H1 (cell line): ENCODE measurements at regions not wholly inside any gene's neighbourhood (a gene's known extent, or its start where the extent isn't known, plus 50 kb on each side); places are given as distances from the start of the nearest gene placed in this dataset.

Experiments used
- CTCF ChIA-PET: fragments of 300-600 bp; sonication (Branson Sonifier 250); formaldehyde crosslinking; loops from one replicate; lab custom pipeline; 2021; ENCODE audit not compliant: partially characterized antibody; lab: Charles Lee
- POLR2A ChIA-PET: fragments of 300-600 bp; sonication (Branson Sonifier 250); formaldehyde crosslinking; loops from one replicate; lab custom pipeline; 2021; ENCODE audit warnings: inconsistent platforms; ENCODE audit not compliant: partially characterized antibody; lab: Charles Lee
- DNase-seq, 2 experiments: peaks; one replicate each; pipeline versions ENCODE4 v3.0.0 to v3.0.0-alpha.2; 2010 to 2022; ENCODE audit warnings: low spot score in 2 of 2, low read depth in 1 of 2, mixed read lengths in 1 of 2
- FAIRE-seq: peaks from 2 replicates; lab custom pipeline; 2011; peaks lifted over from hg19 to GRCh38; lab: Jason Lieb, UNC
- H2AFZ ChIP-seq: 2 replicates; pipeline ENCODE4 v1.8.1; 2012; ENCODE audit warnings: low read length, inconsistent platforms
- H2AK5ac ChIP-seq: 2 replicates; pipeline ENCODE4 v1.6.1; 2013; ENCODE audit warnings: low read depth, low read length
- H2BK120ac ChIP-seq: replicated peaks from 2 replicates; pipeline ENCODE3; 2013; ENCODE audit warnings: low read depth, low read length, inconsistent platforms
- H2BK12ac ChIP-seq: 2 replicates; pipeline ENCODE4 v1.6.1; 2013; ENCODE audit warnings: low read depth, low read length
- H2BK15ac ChIP-seq: 2 replicates; pipeline ENCODE4 v1.6.1; 2013; ENCODE audit warnings: low read length
- H2BK20ac ChIP-seq: 2 replicates; pipeline ENCODE4 v1.6.1; 2013; ENCODE audit warnings: low read length
- H2BK5ac ChIP-seq: 2 replicates; pipeline ENCODE4 v1.6.1; 2013; ENCODE audit warnings: low read depth, low read length
- H3K14ac ChIP-seq: 2 replicates; pipeline ENCODE4 v1.6.1; 2013; ENCODE audit warnings: inconsistent platforms; ENCODE audit not compliant: insufficient read length
- H3K18ac ChIP-seq: 2 replicates; pipeline ENCODE4 v1.6.1; 2013; ENCODE audit warnings: low read length; ENCODE audit errors: extremely low read depth
- H3K23ac ChIP-seq: 2 replicates; pipeline ENCODE4 v1.6.1; 2013; ENCODE audit warnings: inconsistent platforms; ENCODE audit not compliant: insufficient read length
- H3K23me2 ChIP-seq: 2 replicates; pipeline ENCODE4 v1.6.1; 2013; ENCODE audit warnings: low read depth, low read length
- H3K27ac ChIP-seq: 2 replicates; pipeline ENCODE4 v1.6.1; 2011; ENCODE audit warnings: low read depth, low read length, inconsistent platforms
- H3K27me3 ChIP-seq, 4 experiments: replicated peaks in 1 of 4; 1 replicate in 1 of 4; 2 replicates in 3 of 4; pipeline versions ENCODE4 v1.6.1 to v1.8.1; 2011 to 2013; ENCODE audit warnings: low read length in 3 of 4, mild to moderate bottlenecking in 3 of 4, inconsistent platforms in 2 of 4, mixed read lengths in 2 of 4, moderate library complexity in 1 of 4; ENCODE audit not compliant: control insufficient read depth in 3 of 4, insufficient read depth in 3 of 4; ENCODE audit errors: extremely low read depth in 1 of 4
- H3K36me3 ChIP-seq, 4 experiments: 2 replicates each; pipeline versions ENCODE4 v1.6.1 to v1.8.1; 2011 to 2013; ENCODE audit warnings: mild to moderate bottlenecking in 4 of 4, low read length in 3 of 4, moderate library complexity in 2 of 4, control low read depth in 1 of 4, inconsistent platforms in 1 of 4; ENCODE audit not compliant: insufficient read depth in 4 of 4, control insufficient read depth in 2 of 4
- H3K4ac ChIP-seq: replicated peaks from 2 replicates; pipeline ENCODE3; 2013; ENCODE audit warnings: low read length, low read depth, mixed read lengths, inconsistent platforms; ENCODE audit not compliant: insufficient read length
- H3K4me1 ChIP-seq, 4 experiments: replicated peaks in 1 of 4; 1 replicate in 1 of 4; 2 replicates in 3 of 4; pipeline versions ENCODE4 v1.6.1 to v1.8.1; 2011 to 2013; ENCODE audit warnings: low read length in 3 of 4, inconsistent platforms in 2 of 4, mixed read lengths in 1 of 4; ENCODE audit not compliant: insufficient read depth in 4 of 4, control insufficient read depth in 3 of 4
- H3K4me2 ChIP-seq, 2 experiments: 2 replicates each; pipeline versions ENCODE4 v1.6.1 to v1.8.1; 2011 to 2013; ENCODE audit warnings: low read depth in 2 of 2, low read length in 2 of 2, control low read depth in 1 of 2, inconsistent platforms in 1 of 2, mild to moderate bottlenecking in 1 of 2; ENCODE audit not compliant: insufficient read depth in 1 of 2
- H3K4me3 ChIP-seq, 4 experiments: fragments of 200-600, 300-600 bp in 1 of 4; sonication (generic), shearing (Covaris generic), sonication (Bioruptor Twin) in 1 of 4; 2 replicates each; pipeline versions ENCODE4 v1.5.1 to v1.8.1; 2011 to 2016; ENCODE audit warnings: low read length in 4 of 4, low read depth in 3 of 4, control low read depth in 2 of 4, inconsistent platforms in 2 of 4, mild to moderate bottlenecking in 2 of 4, mixed read lengths in 1 of 4, moderate library complexity in 1 of 4; ENCODE audit not compliant: insufficient read depth in 2 of 4; ENCODE audit errors: extremely low read depth in 1 of 4
- H3K56ac ChIP-seq: replicated peaks from 2 replicates; pipeline ENCODE3; 2013; ENCODE audit warnings: low read depth, mild to moderate bottlenecking, mixed read lengths, low read length, inconsistent platforms; ENCODE audit not compliant: insufficient read length
- H3K79me1 ChIP-seq: 2 replicates; pipeline ENCODE4 v1.6.1; 2013; ENCODE audit warnings: low read depth, low read length, control low read depth
- H3K79me2 ChIP-seq, 2 experiments: 2 replicates each; pipeline versions ENCODE4 v1.6.1 to v1.8.1; 2012 to 2013; ENCODE audit warnings: low read length in 2 of 2, mild to moderate bottlenecking in 2 of 2, inconsistent platforms in 1 of 2; ENCODE audit not compliant: insufficient read depth in 2 of 2, control insufficient read depth in 1 of 2
- H3K9ac ChIP-seq, 4 experiments: replicated peaks in 1 of 4; 1 replicate in 1 of 4; 2 replicates in 3 of 4; pipeline versions ENCODE4 v1.6.1 to v1.8.1; 2011 to 2013; ENCODE audit warnings: low read depth in 3 of 4, low read length in 3 of 4, control low read depth in 2 of 4, mild to moderate bottlenecking in 2 of 4, moderate library complexity in 2 of 4, inconsistent platforms in 1 of 4; ENCODE audit errors: extremely low read depth in 1 of 4
- H3K9me3 ChIP-seq, 2 experiments: 2 replicates each; pipeline versions ENCODE4 v1.6.1 to v1.8.1; 2012 to 2013; ENCODE audit warnings: mild to moderate bottlenecking in 2 of 2, moderate library complexity in 2 of 2, control low read depth in 1 of 2, inconsistent platforms in 1 of 2, low read depth in 1 of 2, low read length in 1 of 2, mixed read lengths in 1 of 2; ENCODE audit not compliant: insufficient read depth in 2 of 2
- H4K20me1 ChIP-seq, 2 experiments: replicated peaks in 1 of 2; 2 replicates each; pipeline versions ENCODE3 to v1.8.1; 2011 to 2013; ENCODE audit warnings: inconsistent platforms in 2 of 2, low read length in 2 of 2, mild to moderate bottlenecking in 1 of 2; ENCODE audit not compliant: insufficient read depth in 2 of 2, control insufficient read depth in 1 of 2
- H4K5ac ChIP-seq: 2 replicates; pipeline ENCODE4 v1.6.1; 2013; ENCODE audit warnings: low read length, low read depth, mixed read lengths, inconsistent platforms; ENCODE audit not compliant: insufficient read length
- H4K8ac ChIP-seq: 2 replicates; pipeline ENCODE4 v1.8.0; 2013; ENCODE audit warnings: mild to moderate bottlenecking, moderate library complexity, low read length, inconsistent platforms; ENCODE audit not compliant: insufficient read depth; ENCODE audit errors: extremely low read depth
- H4K91ac ChIP-seq: replicated peaks from 2 replicates; pipeline ENCODE3; 2013; ENCODE audit warnings: low read length, mixed read lengths, inconsistent platforms; ENCODE audit not compliant: insufficient read length
- CEBPB ChIP-seq: IDR thresholded peaks from 2 replicates; pipeline ENCODE4 v1.6.1; 2012; ENCODE audit warnings: low read depth, low read length
- CTCF ChIP-seq, 3 experiments: IDR thresholded peaks; 1 replicate in 2 of 3; 2 replicates in 1 of 3; pipeline versions ENCODE4 v1.5.1 to v1.6.1; 2011; ENCODE audit warnings: low read length in 3 of 3, mild to moderate bottlenecking in 3 of 3, inconsistent platforms in 2 of 3, low read depth in 1 of 3, moderate library complexity in 1 of 3; ENCODE audit not compliant: insufficient read depth in 1 of 3; ENCODE audit errors: control extremely low read depth in 1 of 3
- HDAC2 ChIP-seq, 2 experiments: fragments of 300-600 bp in 1 of 2; sonication (generic) in 1 of 2; IDR thresholded peaks; 2 replicates each; pipeline ENCODE4 v1.6.1; 2011 to 2012; ENCODE audit warnings: low read depth in 2 of 2, low read length in 2 of 2, mild to moderate bottlenecking in 2 of 2, moderate library complexity in 2 of 2, borderline replicate concordance in 1 of 2, inconsistent platforms in 1 of 2
- KDM1A ChIP-seq: fragments of 200-600, 300-600 bp; sonication (generic); IDR thresholded peaks from 2 replicates; pipeline ENCODE4 v1.7.1; 2016; ENCODE audit warnings: mild to moderate bottlenecking, low read length, borderline replicate concordance
- KDM5A ChIP-seq: fragments of 200-600 bp; IDR thresholded peaks from 2 replicates; pipeline ENCODE4 v1.7.1; 2012; ENCODE audit warnings: mild to moderate bottlenecking, low read length, inconsistent platforms, mixed read lengths
- PHF8 ChIP-seq: fragments of 200-600 bp; sonication (generic); conservative IDR thresholded peaks from 2 replicates; pipeline ENCODE4 v1.7.1; 2012; ENCODE audit warnings: low read depth, mild to moderate bottlenecking, inconsistent platforms, low read length, moderate library complexity
- RAD21 ChIP-seq, 2 experiments: IDR thresholded peaks in 1 of 2; conservative IDR thresholded peaks in 1 of 2; 2 replicates each; pipeline ENCODE4 v1.6.1; 2011; ENCODE audit warnings: low read depth in 2 of 2, low read length in 2 of 2, improper control_type of control experiment in 1 of 2, inconsistent platforms in 1 of 2, mild to moderate bottlenecking in 1 of 2, moderate library complexity in 1 of 2
- SIRT6 ChIP-seq: IDR thresholded peaks from one replicate; pipeline ENCODE4 v1.7.1; 2012; ENCODE audit warnings: low read length, inconsistent platforms
- SRF ChIP-seq: IDR thresholded peaks from 2 replicates; pipeline ENCODE4 v1.6.1; 2011; ENCODE audit warnings: mild to moderate bottlenecking, low read depth, low read length, moderate library complexity
- TAF1 ChIP-seq: IDR thresholded peaks from 2 replicates; pipeline ENCODE4 v1.6.1; 2011; ENCODE audit warnings: mild to moderate bottlenecking, low read depth, low read length
- TBP ChIP-seq: IDR thresholded peaks from 2 replicates; pipeline ENCODE4 v1.6.1; 2011; ENCODE audit warnings: low read depth, low read length, improper control_type of control experiment
- WGBS, 2 experiments: shearing (Covaris generic) in 1 of 2; methylation state at CpG; one replicate each; pipeline versions ENCODE4 v1.1.6 to v1.1.7; 2013 to 2015; ENCODE audit warnings: low lambda C conversion rate in 2 of 2, mixed read lengths in 2 of 2, inconsistent platforms in 1 of 2, low coverage in 1 of 2, missing lambda C conversion rate in 1 of 2; ENCODE audit not compliant: insufficient replicate concordance in 2 of 2, insufficient coverage in 1 of 2, insufficient read length in 1 of 2; ENCODE audit errors: extremely low coverage in 1 of 2, missing lambda C conversion rate in 1 of 2; 5-methylcytosine and 5-hydroxymethylcytosine counted together
- TF ChIP-seq, protein P1 (sequence below): IDR thresholded peaks from 2 replicates; pipeline ENCODE4 v1.6.1; 2012; ENCODE audit warnings: inconsistent platforms

DNA sequence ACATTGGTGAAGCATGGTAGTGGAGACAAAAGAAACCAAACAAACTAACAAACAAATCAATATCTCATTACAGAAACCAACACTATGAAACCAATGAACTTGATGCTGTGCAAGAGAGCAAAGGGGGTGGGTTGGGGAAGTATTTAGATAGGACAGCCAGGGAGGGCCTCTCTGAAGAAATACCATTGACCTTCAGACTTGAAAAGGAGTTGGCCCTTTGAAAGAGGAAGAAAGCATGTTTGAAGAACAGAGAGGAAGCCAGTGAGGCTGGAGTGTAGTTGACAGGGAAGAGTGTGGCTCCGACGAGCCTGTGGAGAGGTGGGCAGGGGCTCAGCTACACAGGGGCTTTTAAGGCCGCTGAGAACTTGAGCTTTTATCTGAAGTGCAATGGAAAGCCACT lies 151.0 kb upstream of the GATA6 start:
- H4K91ac ChIP-seq = no peak overlapping the region
- 0 out of 2 replicates have a peak overlapping the region, but pooled peaks have one; percentile 2 for H2AFZ ChIP-seq
- H2BK5ac ChIP-seq = no peak overlapping the region
- no peak overlapping the region for H3K14ac ChIP-seq
- no peak overlapping the region for H4K5ac ChIP-seq
- H3K23me2 ChIP-seq = no peaks in the 10 kb centered on the region
- no peak overlapping the region for H3K4me2 ChIP-seq
- FAIRE-seq (no peak), DNase-seq (no peak)
- no peaks in the 10 kb centered on the region for H3K79me1 ChIP-seq
- no peak overlapping the region for H3K56ac ChIP-seq
- H3K9ac ChIP-seq = no peak overlapping the region
- H3K4me3 ChIP-seq = no peak overlapping the region
- H3K27ac ChIP-seq = no peak overlapping the region
- no peaks in the 10 kb centered on the region for H3K4me1 ChIP-seq
- H3K27me3 ChIP-seq = no peaks in the 10 kb centered on the region
- no peak overlapping the region for H2BK120ac ChIP-seq
- CTCF ChIA-PET = interaction anchor here (1.2 to 7.5 kb wide), 2 partner anchors 12 to 20 kb away, joined by 3 to 29 read pairs; no protein-coding TSS in a partner anchor
- H2BK15ac ChIP-seq = no peak overlapping the region
- no peaks in the 10 kb centered on the region for H3K9me3 ChIP-seq
- H2BK20ac ChIP-seq = no peak overlapping the region
- no peaks in the 10 kb centered on the region for H4K20me1 ChIP-seq
- H3K79me2 ChIP-seq = no peaks in the 10 kb centered on the region
- H3K23ac ChIP-seq = no peak overlapping the region
- WGBS, 2 experiments = 98% methylated on average over 3 of the region's 3 CpGs; no CpG with 5 or more reads in 1 of the 2 experiments
- no peak overlapping the region for H4K8ac ChIP-seq
- no peak overlapping the region for H3K18ac ChIP-seq
- H2BK12ac ChIP-seq = no peak overlapping the region
- no peak overlapping the region for H2AK5ac ChIP-seq
- H3K4ac ChIP-seq = no peak overlapping the region
- POLR2A ChIA-PET = no interaction called here
- H3K36me3 ChIP-seq = no peaks in the 10 kb centered on the region
- TF ChIP-seq HDAC2 (IDR thresholded peaks at IDR 0.05; ENCODE audit: borderline replicate concordance in 1 of 2, low read depth in 2 of 2, low read length in 2 of 2) (no peak), SRF (no peak), CEBPB (no peak), TBP (no peak), PHF8 (no peak), KDM5A (no peak), KDM1A (no peak), SIRT6 (no peak), TAF1 (no peak), RAD21 (IDR thresholded peaks at IDR 0.05 in 1 of 2, conservative IDR thresholded peaks at IDR 0.05 in 1 of 2; ENCODE audit: low read depth in 2 of 2, low read length in 2 of 2) (no peak), CTCF (IDR thresholded peaks at IDR 0.05; ENCODE audit: control extremely low read depth in 1 of 3, insufficient read depth in 1 of 3, low read depth in 1 of 3, low read length in 3 of 3) (no peak)
- TF ChIP-seq, protein P1, sequence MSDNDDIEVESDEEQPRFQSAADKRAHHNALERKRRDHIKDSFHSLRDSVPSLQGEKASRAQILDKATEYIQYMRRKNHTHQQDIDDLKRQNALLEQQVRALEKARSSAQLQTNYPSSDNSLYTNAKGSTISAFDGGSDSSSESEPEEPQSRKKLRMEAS = no peak
